IMR-90 (cell line): ENCODE measurements at regions not wholly inside any gene's neighbourhood (a gene's known extent, or its start where the extent isn't known, plus 50 kb on each side); places are given as distances from the start of the nearest gene placed in this dataset.

Source experiments
- ATAC-seq: fragments of 200-7000 bp; cut with Tn5 transposase; 2 replicates; pipeline ENCODE4 v1.9.1; 2020; ENCODE audit warnings: low read depth, mild to moderate bottlenecking, moderate library complexity
- BruUV-seq: library from RNA; stranded (reverse); fragments of 400-500 nt; replicated peaks from 2 replicates; lab custom pipeline; 2021; lab: Mats Ljungman, UMichigan
- CTCF ChIA-PET: fragments of 300-600 bp; formaldehyde crosslinking; extraction: SDS; loops from one replicate; lab custom pipeline; 2021; ENCODE audit warnings: antibody characterized with exemption; lab: Yijun Ruan, JAX
- POLR2A ChIA-PET: fragments of 300-600 bp; sonication (Branson Sonifier 250); formaldehyde crosslinking; loops from one replicate; lab custom pipeline; 2022; ENCODE audit warnings: antibody characterized with exemption; ENCODE audit not compliant: unreplicated experiment; lab: Charles Lee
- DNase-seq: peaks from one replicate; pipeline ENCODE4 v3.0.0; 2013
- H2AFZ ChIP-seq: replicated peaks from 2 replicates; pipeline ENCODE3; 2013; ENCODE audit warnings: low read length, mild to moderate bottlenecking; ENCODE audit not compliant: poor library complexity
- H2AK5ac ChIP-seq: 2 replicates; pipeline ENCODE4 v1.6.1; 2013; ENCODE audit warnings: low read depth, low read length, inconsistent platforms
- H2AK9ac ChIP-seq: replicated peaks from 2 replicates; pipeline ENCODE3; 2013; ENCODE audit warnings: mild to moderate bottlenecking, low read depth, low read length, moderate library complexity; ENCODE audit not compliant: poor library complexity
- H2BK120ac ChIP-seq: 2 replicates; pipeline ENCODE4 v1.6.1; 2013; ENCODE audit warnings: low read depth, low read length, inconsistent platforms
- H2BK15ac ChIP-seq: 3 replicates; pipeline ENCODE4 v1.6.1; 2013; ENCODE audit warnings: low read depth, low read length, inconsistent platforms
- H2BK20ac ChIP-seq: 2 replicates; pipeline ENCODE4 v1.6.1; 2013; ENCODE audit warnings: low read depth, mild to moderate bottlenecking, inconsistent platforms, low read length, moderate library complexity
- H2BK5ac ChIP-seq: 2 replicates; pipeline ENCODE4 v1.6.1; 2013; ENCODE audit warnings: mild to moderate bottlenecking, low read depth, low read length, inconsistent platforms; ENCODE audit not compliant: poor library complexity, severe bottlenecking
- H3K14ac ChIP-seq: replicated peaks from 2 replicates; pipeline ENCODE4 v1.6.1; 2013; ENCODE audit warnings: low read depth, low read length, inconsistent platforms
- H3K18ac ChIP-seq: 2 replicates; pipeline ENCODE4 v1.6.1; 2013; ENCODE audit warnings: low read depth, low read length, control low read depth
- H3K23ac ChIP-seq: 2 replicates; pipeline ENCODE4 v1.6.1; 2013; ENCODE audit warnings: low read depth, low read length, inconsistent platforms
- H3K27ac ChIP-seq: 2 replicates; pipeline ENCODE4 v1.5.1; 2013; ENCODE audit warnings: mild to moderate bottlenecking, control low read depth, low read length; ENCODE audit not compliant: insufficient read depth
- H3K27me3 ChIP-seq: 2 replicates; pipeline ENCODE4 v1.6.1; 2013; ENCODE audit warnings: low read length; ENCODE audit not compliant: control insufficient read depth, insufficient read depth
- H3K36me3 ChIP-seq: 2 replicates; pipeline ENCODE4 v1.6.1; 2013; ENCODE audit warnings: low read length, mixed read lengths; ENCODE audit not compliant: control insufficient read depth, insufficient read depth
- H3K4ac ChIP-seq: 2 replicates; pipeline ENCODE4 v1.6.1; 2013; ENCODE audit warnings: low read depth, low read length, inconsistent platforms
- H3K4me1 ChIP-seq: 2 replicates; pipeline ENCODE4 v1.6.1; 2013; ENCODE audit warnings: low read length, mixed read lengths; ENCODE audit not compliant: control insufficient read depth, insufficient read depth
- H3K4me2 ChIP-seq: 2 replicates; pipeline ENCODE4 v1.6.1; 2013; ENCODE audit warnings: low read depth, mild to moderate bottlenecking, control low read depth, low read length, moderate library complexity
- H3K4me3 ChIP-seq: 2 replicates; pipeline ENCODE4 v1.5.1; 2013; ENCODE audit warnings: low read depth, mild to moderate bottlenecking, control low read depth, low read length, moderate library complexity; ENCODE audit not compliant: insufficient read depth
- H3K56ac ChIP-seq: 2 replicates; pipeline ENCODE4 v1.6.1; 2013; ENCODE audit warnings: low read length, inconsistent platforms; ENCODE audit not compliant: insufficient read depth; ENCODE audit errors: extremely low read depth
- H3K79me1 ChIP-seq, 2 experiments: 2 replicates each; pipeline ENCODE4 v1.6.1; 2013; ENCODE audit warnings: low read length in 2 of 2, inconsistent platforms in 1 of 2, low read depth in 1 of 2
- H3K9ac ChIP-seq: 2 replicates; pipeline ENCODE4 v1.6.1; 2013; ENCODE audit warnings: low read depth, low read length, control low read depth
- H3K9me1 ChIP-seq: 2 replicates; pipeline ENCODE4 v1.6.1; 2013; ENCODE audit warnings: low read length, inconsistent platforms; ENCODE audit not compliant: insufficient read depth
- H3K9me3 ChIP-seq: 2 replicates; pipeline ENCODE4 v1.6.1; 2013; ENCODE audit warnings: low read length; ENCODE audit not compliant: control insufficient read depth, insufficient read depth
- H4K20me1 ChIP-seq: 2 replicates; pipeline ENCODE4 v1.6.1; 2013; ENCODE audit warnings: low read length, inconsistent platforms; ENCODE audit not compliant: insufficient read depth
- H4K5ac ChIP-seq: 2 replicates; pipeline ENCODE4 v1.6.1; 2013; ENCODE audit warnings: mild to moderate bottlenecking, low read depth, low read length, control low read depth
- H4K8ac ChIP-seq, 2 experiments: 2 replicates each; pipeline ENCODE4 v1.6.1; 2013; ENCODE audit warnings: low read depth in 2 of 2, low read length in 2 of 2, control low read depth in 1 of 2, inconsistent platforms in 1 of 2
- H4K91ac ChIP-seq: 2 replicates; pipeline ENCODE4 v1.6.1; 2013; ENCODE audit warnings: low read depth, low read length, inconsistent platforms; ENCODE audit not compliant: insufficient read depth
- BHLHE40 ChIP-seq: fragments of 150-350 bp; IDR thresholded peaks from 2 replicates; pipeline ENCODE4 v1.6.1; 2016; ENCODE audit warnings: mild to moderate bottlenecking, low read depth, low read length
- CEBPB ChIP-seq: IDR thresholded peaks from 2 replicates; pipeline ENCODE4 v1.6.1; 2012; ENCODE audit warnings: low read depth, low read length, improper control_type of control experiment
- CHD1 ChIP-seq: IDR thresholded peaks from 2 replicates; pipeline ENCODE4 v1.6.1; 2012; ENCODE audit warnings: low read depth, low read length, improper control_type of control experiment
- ELK1 ChIP-seq: fragments of 150-350 bp; IDR thresholded peaks from 2 replicates; pipeline ENCODE4 v1.6.1; 2016; ENCODE audit warnings: low read depth, mild to moderate bottlenecking, low read length, moderate library complexity, borderline replicate concordance
- FOS ChIP-seq: fragments of 150-350 bp; IDR thresholded peaks from 2 replicates; pipeline ENCODE4 v1.6.1; 2016; ENCODE audit warnings: low read depth, low read length
- MAZ ChIP-seq: IDR thresholded peaks from 2 replicates; pipeline ENCODE4 v1.6.1; 2012; ENCODE audit warnings: low read depth, mild to moderate bottlenecking, low read length, improper control_type of control experiment, moderate library complexity, borderline replicate concordance
- MXI1 ChIP-seq: IDR thresholded peaks from 2 replicates; pipeline ENCODE4 v1.6.1; 2012; ENCODE audit warnings: low read depth, mild to moderate bottlenecking, low read length, moderate library complexity, borderline replicate concordance
- NFE2L2 ChIP-seq: fragments of 150-350 bp; IDR thresholded peaks from 2 replicates; pipeline ENCODE4 v1.6.1; 2016; ENCODE audit warnings: low read depth, mild to moderate bottlenecking, low read length
- RAD21 ChIP-seq: IDR thresholded peaks from 2 replicates; pipeline ENCODE4 v1.6.1; 2012; ENCODE audit warnings: low read length, improper control_type of control experiment
- RFX5 ChIP-seq: IDR thresholded peaks from 2 replicates; pipeline ENCODE4 v1.8.0; 2012; ENCODE audit warnings: low read depth, mild to moderate bottlenecking, low read length, moderate library complexity
- SMC3 ChIP-seq: fragments of 150-350 bp; IDR thresholded peaks from 2 replicates; pipeline ENCODE4 v1.6.1; 2016; ENCODE audit warnings: low read depth, mild to moderate bottlenecking, antibody characterized with exemption, low read length, moderate library complexity
- WGBS, 2 experiments: methylation state at CpG; one replicate each; pipeline versions ENCODE4 v1.1.5 to v1.1.7; 2013; ENCODE audit warnings: missing lambda C conversion rate in 2 of 2; ENCODE audit not compliant: insufficient read length in 1 of 2; ENCODE audit errors: extremely low coverage in 2 of 2; 5-methylcytosine and 5-hydroxymethylcytosine counted together
- dilution Hi-C: fragments of 300-500 bp; cut with HindIII; formaldehyde crosslinking; loops from one replicate; pipeline ENCODE4 v1.14.3; 2018; ENCODE audit warnings: low sequenced_read_pairs; ENCODE audit not compliant: unreplicated experiment
- in situ Hi-C: fragments of 300-500 bp; cut with MboI; formaldehyde crosslinking; loops from 3 replicates; pipeline ENCODE4 v1.14.3; 2019; ENCODE audit warnings: low sequenced_read_pairs, inconsistent platforms, mixed read lengths
- intact Hi-C: fragments of 100-400 bp; cut with micrococcal nuclease; formaldehyde crosslinking; loops from 2 replicates; pipeline ENCODE4 v1.10.0; 2022
- TF ChIP-seq, protein P1 (sequence below): fragments of 150-350 bp; IDR thresholded peaks from 2 replicates; pipeline ENCODE4 v1.6.1; 2017; ENCODE audit warnings: mild to moderate bottlenecking, antibody characterized with exemption, low read length, low read depth
- TF ChIP-seq, protein P2 (sequence below): conservative IDR thresholded peaks from 2 replicates; pipeline ENCODE4 v1.5.1; 2012; ENCODE audit warnings: mild to moderate bottlenecking, low read depth, low read length, improper control_type of control experiment

DNA sequence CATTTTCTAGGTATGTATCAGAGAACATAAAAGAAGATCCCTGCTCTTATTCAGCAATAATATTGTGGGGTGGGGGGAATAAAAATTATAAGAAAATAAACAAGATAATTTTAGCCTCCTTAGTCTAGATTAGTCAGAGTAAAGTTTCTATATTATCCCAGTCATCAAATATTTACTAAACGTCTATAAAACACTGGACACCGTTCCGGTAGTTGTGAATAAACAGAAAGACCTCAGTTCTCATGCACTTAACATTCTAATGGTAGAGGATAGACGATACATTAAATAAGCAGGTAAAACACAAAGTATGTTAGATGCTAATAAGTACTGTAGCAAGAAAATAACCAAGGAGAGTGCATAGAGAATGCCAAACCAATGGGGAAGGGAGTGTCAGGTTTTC, 425.0 kb downstream of the GBE1 start:
- DNase-seq: no peak
- Histone ChIP-seq H3K79me1 (no peaks in the 10 kb centered on the region), H3K4me3 (no peak overlapping the region), H3K9me3 (no peaks in the 10 kb centered on the region), H3K36me3 (no peaks in the 10 kb centered on the region), H3K9me1 (no peaks in the 10 kb centered on the region), H4K5ac (no peak overlapping the region), H3K14ac (no peak overlapping the region), H3K4me2 (no peak overlapping the region), H3K27me3 (no peaks in the 10 kb centered on the region), H3K27ac (no peak overlapping the region), H3K4ac (no peak overlapping the region), H4K8ac (no peak overlapping the region), H4K91ac (no peak overlapping the region), H4K20me1 (no peaks in the 10 kb centered on the region), H2BK20ac (no peak overlapping the region), H3K56ac (no peak overlapping the region), H2BK5ac (no peak overlapping the region), H2AK9ac (no peak overlapping the region), H2BK120ac (no peak overlapping the region), H3K4me1 (no peaks in the 10 kb centered on the region), H3K18ac (no peak overlapping the region), H3K23ac (no peak overlapping the region), H2BK15ac (no peak overlapping the region), H2AK5ac (no peak overlapping the region), H3K9ac (no peak overlapping the region), H2AFZ (no peak overlapping the region)
- no TSS peak for BruUV-seq
- CTCF ChIA-PET: no interaction called here
- no CpG with 5 or more reads among the region's 4 CpGs for WGBS, 2 experiments
- in situ Hi-C loops (no loop called here), dilution Hi-C loops (no loop called here), intact Hi-C loops (loop anchor here (5.0 kb wide), 1 partner anchor 1814 kb away; no protein-coding TSS in a partner anchor)
- TF ChIP-seq MXI1: no peak
- no peak for TF ChIP-seq SMC3
- no peak for TF ChIP-seq RFX5
- TF ChIP-seq, protein P1, sequence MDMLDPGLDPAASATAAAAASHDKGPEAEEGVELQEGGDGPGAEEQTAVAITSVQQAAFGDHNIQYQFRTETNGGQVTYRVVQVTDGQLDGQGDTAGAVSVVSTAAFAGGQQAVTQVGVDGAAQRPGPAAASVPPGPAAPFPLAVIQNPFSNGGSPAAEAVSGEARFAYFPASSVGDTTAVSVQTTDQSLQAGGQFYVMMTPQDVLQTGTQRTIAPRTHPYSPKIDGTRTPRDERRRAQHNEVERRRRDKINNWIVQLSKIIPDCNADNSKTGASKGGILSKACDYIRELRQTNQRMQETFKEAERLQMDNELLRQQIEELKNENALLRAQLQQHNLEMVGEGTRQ: no peak
- no peak for TF ChIP-seq FOS
- TF ChIP-seq CHD1: no peak
- no peak for TF ChIP-seq ELK1
- TF ChIP-seq, protein P2, sequence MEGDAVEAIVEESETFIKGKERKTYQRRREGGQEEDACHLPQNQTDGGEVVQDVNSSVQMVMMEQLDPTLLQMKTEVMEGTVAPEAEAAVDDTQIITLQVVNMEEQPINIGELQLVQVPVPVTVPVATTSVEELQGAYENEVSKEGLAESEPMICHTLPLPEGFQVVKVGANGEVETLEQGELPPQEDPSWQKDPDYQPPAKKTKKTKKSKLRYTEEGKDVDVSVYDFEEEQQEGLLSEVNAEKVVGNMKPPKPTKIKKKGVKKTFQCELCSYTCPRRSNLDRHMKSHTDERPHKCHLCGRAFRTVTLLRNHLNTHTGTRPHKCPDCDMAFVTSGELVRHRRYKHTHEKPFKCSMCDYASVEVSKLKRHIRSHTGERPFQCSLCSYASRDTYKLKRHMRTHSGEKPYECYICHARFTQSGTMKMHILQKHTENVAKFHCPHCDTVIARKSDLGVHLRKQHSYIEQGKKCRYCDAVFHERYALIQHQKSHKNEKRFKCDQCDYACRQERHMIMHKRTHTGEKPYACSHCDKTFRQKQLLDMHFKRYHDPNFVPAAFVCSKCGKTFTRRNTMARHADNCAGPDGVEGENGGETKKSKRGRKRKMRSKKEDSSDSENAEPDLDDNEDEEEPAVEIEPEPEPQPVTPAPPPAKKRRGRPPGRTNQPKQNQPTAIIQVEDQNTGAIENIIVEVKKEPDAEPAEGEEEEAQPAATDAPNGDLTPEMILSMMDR: no peak
- TF ChIP-seq MAZ: no peak
- no peak for TF ChIP-seq RAD21
- TF ChIP-seq CEBPB: no peak
- TF ChIP-seq NFE2L2: no peak
- no peak for TF ChIP-seq BHLHE40
- ATAC-seq: no peak
- POLR2A ChIA-PET: no interaction called here
